Gastroesophageal sphincter (tissue), 3 donors: ENCODE measurements at regions not wholly inside any gene's neighbourhood (a gene's known extent, or its start where the extent isn't known, plus 50 kb on each side); places are given as distances from the start of the nearest gene placed in this dataset.

Experiments used
- POLR2AphosphoS5 ChIP-seq: sonication (generic); formaldehyde crosslinking; IDR thresholded peaks from one replicate; pipeline ENCODE4 v1.6.1; 2017; ENCODE audit warnings: antibody characterized with exemption
- TF ChIP-seq, protein P1 (sequence below), 4 experiments: fragments of 200-600 bp in 2 of 4; fragments of 450-650 bp in 2 of 4; sonication (generic) in 1 of 4; IDR thresholded peaks; one replicate each; pipeline ENCODE4 v1.5.1; 2017 to 2019; ENCODE audit warnings: antibody characterized with exemption in 4 of 4, mild to moderate bottlenecking in 2 of 4, moderate library complexity in 2 of 4

DNA sequence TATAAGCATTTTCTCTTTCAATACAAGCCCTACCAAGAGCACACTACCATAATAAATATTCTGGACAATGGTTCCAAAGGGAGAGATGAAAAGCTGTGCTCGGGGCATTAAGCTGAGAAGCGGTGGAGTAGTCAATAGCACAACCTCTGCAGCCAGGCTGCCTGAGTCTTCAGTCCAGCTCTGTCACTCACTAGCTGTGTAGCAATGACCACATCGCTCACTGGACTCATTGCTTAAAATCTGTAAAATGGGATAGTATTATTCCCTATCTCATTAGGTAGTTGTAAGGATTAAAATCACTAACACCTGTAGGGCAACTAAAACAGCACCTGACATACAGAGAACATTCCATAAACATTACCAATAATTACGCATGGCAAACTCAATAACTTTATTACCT, 199.9 kb upstream of the KLF14 start:
- TF ChIP-seq POLR2AphosphoS5 = no peak
- TF ChIP-seq, protein P1, sequence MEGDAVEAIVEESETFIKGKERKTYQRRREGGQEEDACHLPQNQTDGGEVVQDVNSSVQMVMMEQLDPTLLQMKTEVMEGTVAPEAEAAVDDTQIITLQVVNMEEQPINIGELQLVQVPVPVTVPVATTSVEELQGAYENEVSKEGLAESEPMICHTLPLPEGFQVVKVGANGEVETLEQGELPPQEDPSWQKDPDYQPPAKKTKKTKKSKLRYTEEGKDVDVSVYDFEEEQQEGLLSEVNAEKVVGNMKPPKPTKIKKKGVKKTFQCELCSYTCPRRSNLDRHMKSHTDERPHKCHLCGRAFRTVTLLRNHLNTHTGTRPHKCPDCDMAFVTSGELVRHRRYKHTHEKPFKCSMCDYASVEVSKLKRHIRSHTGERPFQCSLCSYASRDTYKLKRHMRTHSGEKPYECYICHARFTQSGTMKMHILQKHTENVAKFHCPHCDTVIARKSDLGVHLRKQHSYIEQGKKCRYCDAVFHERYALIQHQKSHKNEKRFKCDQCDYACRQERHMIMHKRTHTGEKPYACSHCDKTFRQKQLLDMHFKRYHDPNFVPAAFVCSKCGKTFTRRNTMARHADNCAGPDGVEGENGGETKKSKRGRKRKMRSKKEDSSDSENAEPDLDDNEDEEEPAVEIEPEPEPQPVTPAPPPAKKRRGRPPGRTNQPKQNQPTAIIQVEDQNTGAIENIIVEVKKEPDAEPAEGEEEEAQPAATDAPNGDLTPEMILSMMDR (IDR thresholded peaks at IDR 0.05) = no peak
